ENCODE measurements at regions not wholly inside any gene's neighbourhood (a gene's known extent, or its start where the extent isn't known, plus 50 kb on each side); places are given as distances from the start of the nearest gene placed in this dataset.

DNA sequence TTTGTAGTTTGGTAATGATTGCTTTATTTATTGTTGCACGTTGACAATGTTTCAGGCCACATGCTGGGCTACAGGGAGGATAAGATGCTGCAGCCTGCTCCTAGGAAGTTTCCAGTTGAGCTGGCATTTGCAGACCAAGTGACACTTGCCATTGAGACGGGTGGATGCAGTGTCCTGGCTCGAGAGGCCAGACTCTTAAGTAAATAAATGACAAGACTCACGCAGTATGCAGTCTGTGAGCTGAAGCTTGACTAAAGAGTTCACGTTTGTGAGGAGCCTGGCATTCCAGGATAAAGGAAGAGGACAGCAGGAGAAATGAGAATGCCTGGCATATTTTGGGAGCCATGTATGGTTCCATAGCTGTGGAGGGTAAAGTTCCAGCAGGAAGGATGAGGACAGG lies 105.8 kb downstream of the BAMBI start:
- DNase-seq (ENCODE audit: low spot score) = no peak

GRCh38 chr10:28785018-28785417 lies 107.7 kb downstream of the BAMBI start:
- DNase-seq (ENCODE audit: low spot score) = no peak

- no peak for DNase-seq (ENCODE audit: low spot score)
These were observed 110.9 kb downstream of the BAMBI start for GRCh38 chr10:28788252-28788651.

DNA sequence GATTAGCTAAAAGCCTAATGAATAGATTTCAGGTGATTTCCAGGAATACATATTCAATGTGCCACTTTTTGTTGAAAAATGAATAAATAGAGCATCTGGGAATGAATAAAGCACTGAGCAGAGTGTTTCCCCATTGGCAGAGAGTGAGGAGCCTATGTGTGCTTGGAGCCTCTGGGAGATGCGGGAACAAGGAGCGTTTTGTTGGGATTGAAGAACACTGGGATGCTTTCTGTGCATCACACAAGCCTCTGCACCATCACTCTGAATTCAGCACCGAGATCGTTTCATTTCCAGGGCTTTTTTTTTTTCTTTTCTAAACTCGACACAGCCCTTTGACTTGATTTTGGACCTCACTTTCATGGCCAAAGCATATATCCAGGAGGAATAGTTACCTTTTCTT lies 111.4 kb downstream of the BAMBI start:
- DNase-seq (ENCODE audit: low spot score) = no peak

DNA sequence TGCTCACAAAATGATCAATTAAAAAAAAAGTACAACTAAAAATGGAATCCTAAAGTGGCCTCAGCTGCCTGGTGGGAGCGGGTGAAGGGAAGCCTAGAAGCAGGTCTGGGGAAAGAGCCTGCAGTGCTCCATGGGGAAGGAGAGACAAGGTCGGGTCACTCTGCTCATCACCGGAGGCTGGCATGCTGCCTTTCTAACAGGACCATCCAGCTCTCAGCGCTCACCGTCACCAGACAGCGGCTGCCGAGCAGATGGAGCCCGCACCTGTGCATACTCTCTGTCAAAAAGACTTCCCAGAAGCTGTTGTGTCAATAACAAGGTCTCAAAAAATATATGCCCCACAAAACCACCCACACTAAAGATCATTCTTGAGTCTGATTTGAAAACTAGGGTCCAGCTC lies 112.8 kb downstream of the BAMBI start:
- no peak for DNase-seq (ENCODE audit: low spot score)

- no peak for DNase-seq (ENCODE audit: low spot score)
These were observed 116.2 kb downstream of the BAMBI start for GRCh38 chr10:28793482-28793881.

DNA sequence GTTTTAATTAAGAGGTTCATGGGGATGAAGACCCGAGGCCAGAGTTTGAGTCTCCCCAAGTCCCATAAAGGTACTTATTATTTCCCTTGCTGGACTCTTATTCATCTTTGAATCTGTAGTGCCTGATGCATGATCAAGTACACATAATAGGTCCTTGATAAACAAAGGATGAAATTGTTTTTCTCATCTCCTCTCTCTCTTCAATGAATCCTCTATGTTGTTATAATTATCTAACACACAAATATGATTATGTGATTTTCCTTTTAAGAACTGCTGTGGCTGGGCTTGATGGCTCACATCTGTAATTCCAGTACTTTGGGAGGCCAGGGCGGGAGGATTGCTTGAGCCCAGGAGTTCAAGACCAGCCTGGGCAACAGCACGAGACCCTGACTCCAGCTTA lies 117.7 kb downstream of the BAMBI start:
- DNase-seq (ENCODE audit: low spot score) = no peak

GRCh38 chr10:28796606-28797512 lies 119.5 kb downstream of the BAMBI start:
- DNase-seq (ENCODE audit: low spot score) = no peak

- DNase-seq (ENCODE audit: low spot score) = no peak
These were observed 120.6 kb downstream of the BAMBI start for GRCh38 chr10:28797904-28798371.

GRCh38 chr10:28798428-28798955 lies 121.2 kb downstream of the BAMBI start:
- no peak for DNase-seq (ENCODE audit: low spot score)

DNA sequence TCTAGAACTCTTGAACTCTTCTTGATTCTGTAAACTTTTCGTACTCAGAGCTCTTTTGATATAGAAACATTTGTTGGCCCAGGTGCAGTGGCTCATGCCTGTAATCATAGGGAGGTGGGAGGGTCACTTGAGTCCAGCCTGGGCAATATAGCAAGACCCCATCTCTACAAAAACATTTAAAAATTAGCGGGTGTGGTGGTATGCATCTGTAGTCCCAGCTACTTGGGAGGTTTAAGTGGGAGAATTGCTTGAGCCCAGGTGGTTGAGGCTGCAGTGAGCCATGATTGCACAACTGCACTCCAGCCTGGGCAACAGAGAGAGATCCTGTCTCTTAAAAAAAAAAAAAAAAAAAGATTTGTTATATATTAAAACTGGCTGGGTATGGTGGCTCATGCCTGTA lies 121.6 kb downstream of the BAMBI start:
- DNase-seq (ENCODE audit: low spot score) = no peak

GRCh38 chr10:28800144-28800543 lies 122.8 kb downstream of the BAMBI start:
- DNase-seq (ENCODE audit: low spot score) = no peak

DNA sequence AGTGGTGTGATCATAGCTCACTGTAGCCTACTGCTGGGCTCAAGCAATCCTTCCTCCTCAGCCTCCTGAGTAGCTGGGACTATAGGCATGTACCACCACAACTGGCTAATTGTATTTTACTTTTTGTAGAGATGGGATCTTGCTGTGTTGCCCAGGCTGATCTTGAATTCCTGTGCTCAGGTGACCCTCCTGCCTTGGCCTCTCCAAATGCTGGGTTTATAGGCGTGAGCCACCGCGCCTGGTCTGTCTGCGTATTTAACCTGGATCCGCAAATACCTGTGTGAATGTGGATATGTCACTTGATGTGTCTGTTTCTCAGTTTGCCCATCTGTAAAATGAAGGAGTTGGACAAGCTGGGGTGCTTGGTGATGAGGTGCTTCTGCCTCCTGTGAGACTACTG lies 123.9 kb downstream of the BAMBI start:
- no peak for DNase-seq (ENCODE audit: low spot score)

- DNase-seq (ENCODE audit: low spot score) = no peak
These were observed 124.5 kb downstream of the BAMBI start for GRCh38 chr10:28801869-28802268.

DNA sequence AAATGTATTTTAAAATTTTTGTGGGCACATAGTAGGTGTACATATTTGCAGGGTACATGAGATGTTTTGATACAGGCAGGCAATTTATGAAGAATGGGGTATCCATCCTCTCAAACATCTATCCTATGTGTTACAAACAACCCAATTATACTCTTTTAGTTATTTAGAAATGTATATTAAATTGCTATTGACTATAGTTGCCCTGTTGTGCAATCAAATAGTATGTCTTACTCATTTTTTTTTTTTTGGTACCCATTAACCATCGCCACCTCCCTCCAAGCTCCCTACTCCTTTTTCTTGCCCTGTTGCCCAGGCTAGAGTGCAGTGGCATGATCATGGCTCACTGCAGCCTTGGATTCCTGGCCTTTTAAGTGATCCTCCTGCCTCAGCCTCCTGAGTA lies 128.1 kb downstream of the BAMBI start:
- DNase-seq (ENCODE audit: low spot score) = no peak

DNA sequence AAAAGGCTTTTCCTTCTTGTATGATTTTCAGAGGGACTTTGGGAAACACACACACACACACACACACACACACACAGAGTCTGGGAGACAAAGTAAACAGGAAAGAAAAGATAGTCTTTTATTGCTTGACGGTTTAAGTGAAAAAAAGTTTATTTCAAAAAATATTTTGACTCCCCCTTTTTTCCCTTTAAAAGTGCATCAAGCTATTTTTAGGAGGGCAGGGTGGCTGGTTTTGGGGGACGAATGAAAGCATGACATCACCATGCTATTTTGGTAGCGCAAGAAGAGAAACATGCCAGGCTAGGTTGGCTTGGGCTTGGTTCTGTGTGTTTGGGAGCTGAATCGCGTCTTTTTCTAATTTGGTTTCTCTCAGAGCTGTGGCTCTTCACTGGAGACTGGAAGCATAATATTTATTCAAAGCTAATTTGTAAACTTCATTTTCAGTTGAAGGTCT lies 129.2 kb downstream of the BAMBI start:
- DNase-seq (ENCODE audit: low spot score) = no peak

- no peak for DNase-seq (ENCODE audit: low spot score)
These were observed 129.8 kb downstream of the BAMBI start for GRCh38 chr10:28806951-28807759.

DNA sequence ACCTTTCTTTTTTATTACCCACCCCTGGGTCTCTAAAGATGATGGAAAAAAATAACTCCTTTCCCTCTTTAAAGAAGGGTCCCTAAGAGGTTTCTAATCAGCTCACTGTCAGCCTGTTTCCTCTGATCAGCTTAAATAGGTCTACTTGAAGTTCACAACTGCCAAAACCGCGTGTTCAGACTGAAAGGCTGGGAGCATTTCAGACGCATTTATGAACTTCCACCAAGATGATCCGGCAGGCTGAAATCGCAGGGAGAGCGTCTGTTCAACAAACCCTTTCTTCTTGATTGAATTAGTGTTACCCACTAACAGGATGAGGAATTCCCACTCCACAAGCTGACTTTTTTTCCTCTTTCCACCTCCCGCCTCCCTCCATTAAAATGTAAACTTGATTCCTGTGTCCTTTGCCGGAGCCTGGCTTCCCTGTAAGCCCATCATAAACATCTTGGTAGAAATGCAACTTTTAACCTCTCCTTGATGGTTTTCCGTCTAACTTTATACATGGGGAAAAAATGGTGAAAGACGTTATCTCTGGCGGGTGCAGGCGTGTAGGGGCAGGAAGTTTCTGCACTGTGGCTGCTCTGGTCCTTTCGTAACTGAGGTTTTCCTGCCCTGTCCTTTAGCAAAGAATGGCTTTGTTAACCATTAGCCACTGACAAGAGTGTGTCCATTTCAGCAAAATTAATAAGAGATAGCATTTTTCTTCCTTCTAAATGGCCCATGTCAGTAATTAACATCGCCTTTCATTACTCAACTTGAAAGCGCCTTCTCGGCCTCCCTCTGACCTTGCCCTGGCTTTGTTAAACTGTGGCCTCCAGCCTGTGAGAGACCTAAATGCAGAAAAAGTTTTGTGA lies 130.7 kb downstream of the BAMBI start:
- peak; percentile 60 for DNase-seq (ENCODE audit: low spot score)

- DNase-seq (ENCODE audit: low spot score) = no peak
These were observed 131.4 kb downstream of the BAMBI start for GRCh38 chr10:28808693-28809092.

GRCh38 chr10:28810057-28810870 lies 132.9 kb downstream of the BAMBI start:
- DNase-seq (ENCODE audit: low spot score) = no peak

Measured in HuH-7.5 (cell line).